KG1 (cell line): ENCODE measurements at regions not wholly inside any gene's neighbourhood (a gene's known extent, or its start where the extent isn't known, plus 50 kb on each side); places are given as distances from the start of the nearest gene placed in this dataset.
"Not testable (repeated sequence)": the region's sequence is repeated elsewhere in the genome, so short reads cannot be mapped to it uniquely, and the experiment has no call there.

Experiments used
- DNase-seq: peaks from one replicate; lab custom pipeline; 2025; lab: John Stamatoyannopoulos, UW

DNA sequence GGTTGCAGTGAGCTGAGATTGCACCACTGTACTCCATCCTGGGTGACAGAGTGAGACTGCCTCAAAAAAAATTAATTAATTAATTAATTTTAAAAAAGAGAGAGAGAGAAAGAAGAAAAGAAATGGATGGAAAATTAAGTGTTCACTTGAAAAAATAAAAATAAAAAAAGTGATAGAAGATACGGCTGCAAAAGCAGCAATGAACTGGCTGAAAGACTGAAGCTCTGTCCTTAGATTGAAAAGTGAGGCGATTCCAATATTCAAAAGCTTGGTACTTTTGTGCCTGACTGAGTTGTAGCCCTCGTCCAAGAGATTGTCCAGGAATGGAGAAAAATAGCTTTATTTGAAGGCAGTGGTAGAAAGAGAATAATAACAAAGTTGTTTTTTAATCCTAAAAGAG lies 154.6 kb downstream of the ADSS2 start:
- DNase-seq = no peak

DNA sequence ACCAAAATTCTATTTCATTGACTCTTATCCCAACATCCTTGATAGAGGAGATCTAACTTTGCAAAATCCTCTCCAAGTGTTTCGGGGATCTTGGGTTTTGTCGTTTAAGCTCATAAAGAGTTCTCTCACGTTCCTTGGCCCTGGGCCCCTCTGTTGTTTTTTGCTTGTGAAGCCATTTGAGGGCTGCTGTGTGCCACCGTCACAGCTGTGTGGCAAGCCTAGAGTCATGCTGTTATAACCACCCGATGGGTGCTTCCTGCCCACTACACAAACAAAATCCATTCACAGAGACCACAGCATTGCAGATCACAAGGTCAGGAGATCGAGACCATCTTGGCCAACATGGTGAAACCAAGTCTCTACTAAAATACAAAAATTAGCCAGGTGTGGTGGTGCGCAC lies 154.1 kb downstream of the ADSS2 start:
- DNase-seq = no peak

DNA sequence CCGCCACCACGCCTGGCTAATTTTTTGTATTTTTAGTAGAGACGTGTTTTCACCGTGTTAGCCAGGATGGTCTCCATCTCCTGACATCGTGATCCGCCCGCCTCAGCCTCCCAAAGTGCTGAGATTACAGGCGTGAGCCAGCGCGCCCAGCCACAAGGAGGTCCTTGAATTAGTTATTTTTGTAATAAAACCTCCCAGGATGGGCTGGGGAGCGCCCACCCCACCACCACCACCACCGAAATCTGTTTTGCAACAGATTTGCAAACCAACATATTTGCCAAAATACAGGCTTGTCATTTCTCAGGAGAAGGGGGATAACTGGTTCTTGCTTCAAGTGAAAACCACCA lies 151.7 kb downstream of the ADSS2 start:
- not testable (repeated sequence) for DNase-seq

DNA sequence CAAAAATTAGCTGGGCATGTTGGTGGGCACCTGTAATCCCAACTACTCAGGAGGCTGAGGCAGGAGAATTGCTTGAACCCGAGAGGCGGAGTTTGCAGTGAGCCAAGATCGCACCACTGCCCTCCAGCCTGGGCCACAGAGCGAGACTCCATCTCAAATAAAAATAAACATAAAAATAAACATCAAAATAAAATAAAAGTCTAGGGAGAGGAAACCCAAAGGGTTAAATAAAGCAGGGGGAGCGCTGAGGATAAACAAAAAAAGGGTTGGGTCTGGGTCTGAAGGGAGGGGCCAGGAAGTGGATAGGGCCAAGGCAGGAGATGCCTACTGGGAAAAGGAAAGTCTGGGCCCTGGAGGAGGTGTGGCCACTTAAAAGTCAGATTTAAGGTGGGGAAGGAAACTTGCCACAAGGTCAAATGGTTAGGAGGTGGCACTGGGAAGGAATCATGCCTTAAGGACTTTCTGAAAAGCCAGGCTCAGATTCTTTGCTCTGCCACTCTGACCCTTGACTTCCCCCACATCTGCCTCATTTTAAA lies 150.0 kb downstream of the ADSS2 start:
- DNase-seq = no peak

DNA sequence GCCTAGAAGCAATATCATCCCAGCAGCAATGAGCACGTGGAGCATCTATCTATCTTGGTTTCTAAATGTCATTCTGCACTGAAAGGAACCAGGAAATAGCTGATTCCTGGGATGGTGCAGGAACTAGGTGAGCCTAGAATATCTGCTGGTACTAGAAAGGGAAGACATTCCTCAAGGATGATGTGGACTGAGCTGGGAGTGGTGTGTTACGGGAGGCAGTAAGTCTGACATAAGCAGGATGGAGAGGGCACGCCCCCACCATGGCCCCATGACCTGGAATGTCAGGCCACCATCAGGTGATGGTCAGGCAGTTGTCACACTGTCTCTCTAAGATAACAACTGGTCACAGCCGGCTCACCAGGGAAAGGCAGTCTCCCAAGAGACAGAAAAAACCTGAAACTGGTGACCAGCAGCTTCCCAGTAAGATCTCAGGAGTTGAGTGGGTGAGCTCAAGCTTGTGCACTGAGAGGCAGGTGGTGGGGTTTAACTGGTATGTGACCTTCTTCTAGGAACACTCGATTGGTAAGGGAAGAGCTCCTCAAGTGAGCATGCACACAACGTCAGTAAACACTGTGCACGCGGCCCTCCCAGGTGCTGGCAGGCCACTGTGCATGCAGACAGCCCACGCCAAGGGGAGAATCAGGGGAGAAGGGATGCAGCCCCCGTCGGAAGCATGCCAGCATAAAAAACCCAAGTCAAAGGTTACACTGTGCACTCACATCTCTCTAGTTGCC lies 148.7 kb downstream of the ADSS2 start:
- no peak for DNase-seq

DNA sequence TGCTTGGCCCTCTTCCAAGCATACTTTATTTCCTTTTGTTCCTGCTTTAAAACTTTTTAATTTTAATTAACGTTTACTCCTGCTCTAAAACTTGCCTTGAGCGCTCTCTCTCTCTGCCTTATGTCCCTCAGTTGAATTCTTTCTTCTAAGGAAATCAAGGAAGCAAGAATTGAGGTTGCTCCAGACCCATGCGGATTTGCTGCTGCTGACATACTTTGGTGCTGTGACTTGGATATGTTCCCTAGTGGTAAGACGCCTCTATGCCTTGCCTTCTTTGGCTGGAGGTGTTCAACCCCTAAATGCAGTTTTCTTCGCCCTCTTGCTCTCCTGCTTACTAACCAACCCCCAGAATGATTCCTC lies 148.1 kb downstream of the ADSS2 start:
- DNase-seq = no peak

DNA sequence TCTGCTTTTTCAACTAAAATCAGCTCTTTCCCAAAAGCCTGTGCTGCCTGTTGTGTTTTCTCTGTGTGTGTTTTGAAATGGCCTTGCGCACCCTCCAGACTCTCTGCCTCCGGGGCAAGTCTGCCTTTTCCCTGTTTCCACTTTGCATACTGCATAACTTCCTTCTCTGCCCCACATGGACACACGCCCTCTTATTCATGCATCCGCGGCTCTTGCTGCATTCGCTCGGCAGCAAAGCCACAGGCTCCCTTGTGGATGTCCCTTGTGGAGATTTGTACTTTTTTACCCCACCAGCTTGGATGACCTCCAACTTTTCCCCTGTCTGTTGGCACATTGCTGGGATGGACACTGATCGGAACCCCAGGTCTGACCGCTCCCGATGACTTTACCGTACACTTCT lies 147.6 kb downstream of the ADSS2 start:
- no peak for DNase-seq

DNA sequence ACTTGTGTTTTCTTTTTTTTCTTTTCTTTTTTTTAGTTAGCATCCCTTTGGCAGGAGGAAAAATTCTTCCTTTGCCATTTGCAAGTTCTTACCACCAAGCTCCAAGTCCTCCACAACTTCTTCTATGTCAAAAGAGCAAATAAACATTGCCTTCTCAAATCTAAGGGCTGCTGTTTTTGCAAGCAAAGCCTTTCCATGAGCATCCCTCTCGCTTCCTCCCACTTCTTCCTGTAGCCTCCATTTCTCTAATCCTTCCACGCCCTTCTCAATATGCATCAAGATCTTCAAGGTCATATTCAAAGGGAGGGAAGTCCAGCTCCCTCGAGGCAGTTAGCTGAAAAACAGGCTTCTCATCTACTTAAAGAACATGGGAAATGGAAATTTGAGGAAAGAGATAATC lies 147.1 kb downstream of the ADSS2 start:
- no peak for DNase-seq

DNA sequence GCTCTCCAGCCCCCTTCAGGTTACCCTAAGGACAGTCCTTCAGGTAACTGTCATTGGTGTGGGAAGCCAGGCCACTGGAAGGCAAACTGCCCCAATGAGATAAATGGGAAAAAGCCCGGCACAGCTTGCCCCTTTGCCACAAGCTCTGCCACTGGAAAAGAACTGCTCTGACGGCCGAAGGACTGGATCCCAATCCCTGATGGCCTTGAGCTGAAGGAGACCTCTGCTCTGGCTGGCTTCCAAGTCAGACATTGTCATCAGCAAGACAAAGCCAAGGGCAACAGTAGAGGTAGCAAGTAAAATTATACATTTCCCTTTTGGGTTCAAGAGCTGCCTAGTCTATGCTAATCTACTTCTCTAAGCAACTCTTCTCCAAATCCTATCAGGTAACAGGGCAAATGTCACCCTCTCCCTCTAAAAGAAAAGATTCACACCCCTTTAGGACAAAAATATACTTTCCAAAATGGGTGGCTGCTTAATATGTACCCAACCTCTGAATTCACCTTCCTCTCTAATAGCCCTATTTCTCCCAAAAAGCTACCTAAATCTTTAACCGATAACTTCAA lies 145.8 kb downstream of the ADSS2 start:
- DNase-seq = no peak

DNA sequence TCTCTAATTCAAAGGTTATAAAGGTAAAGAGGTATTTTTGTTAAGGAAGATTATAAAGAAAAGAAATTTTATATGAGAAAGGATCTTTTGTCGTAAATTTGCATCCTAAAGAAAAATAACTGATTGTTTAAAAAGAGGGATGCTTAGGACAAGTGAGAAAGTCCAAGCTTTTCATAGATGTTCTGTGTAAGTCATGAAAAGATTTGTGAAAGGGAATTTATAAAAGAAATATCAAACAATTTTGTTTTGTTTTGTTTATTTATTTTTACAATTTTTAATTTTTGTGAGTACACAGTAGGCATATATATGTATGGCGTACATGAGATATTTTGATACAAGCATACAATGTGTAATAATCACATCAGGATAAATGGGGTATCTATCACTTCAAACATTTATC lies 145.2 kb downstream of the ADSS2 start:
- DNase-seq = no peak

DNA sequence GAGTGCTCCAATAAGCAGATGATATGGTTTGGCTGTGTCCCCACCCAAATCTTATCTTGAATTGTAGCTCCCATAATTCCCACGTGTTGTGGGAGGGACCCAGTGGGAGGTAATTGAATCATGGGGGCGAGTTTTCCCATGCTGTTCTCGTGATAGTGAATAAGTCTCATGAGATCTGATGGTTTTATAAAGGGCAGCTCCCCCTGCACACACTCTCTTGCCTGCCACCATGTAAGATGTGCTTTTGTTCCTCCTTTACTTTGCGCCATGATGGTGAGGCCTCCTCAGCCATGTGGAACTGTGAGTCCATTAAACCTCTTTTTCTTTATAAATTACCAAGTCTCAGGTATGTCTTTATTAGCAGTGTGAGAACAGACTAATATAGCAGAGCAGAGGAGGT lies 142.5 kb downstream of the ADSS2 start:
- not testable (repeated sequence) for DNase-seq

DNA sequence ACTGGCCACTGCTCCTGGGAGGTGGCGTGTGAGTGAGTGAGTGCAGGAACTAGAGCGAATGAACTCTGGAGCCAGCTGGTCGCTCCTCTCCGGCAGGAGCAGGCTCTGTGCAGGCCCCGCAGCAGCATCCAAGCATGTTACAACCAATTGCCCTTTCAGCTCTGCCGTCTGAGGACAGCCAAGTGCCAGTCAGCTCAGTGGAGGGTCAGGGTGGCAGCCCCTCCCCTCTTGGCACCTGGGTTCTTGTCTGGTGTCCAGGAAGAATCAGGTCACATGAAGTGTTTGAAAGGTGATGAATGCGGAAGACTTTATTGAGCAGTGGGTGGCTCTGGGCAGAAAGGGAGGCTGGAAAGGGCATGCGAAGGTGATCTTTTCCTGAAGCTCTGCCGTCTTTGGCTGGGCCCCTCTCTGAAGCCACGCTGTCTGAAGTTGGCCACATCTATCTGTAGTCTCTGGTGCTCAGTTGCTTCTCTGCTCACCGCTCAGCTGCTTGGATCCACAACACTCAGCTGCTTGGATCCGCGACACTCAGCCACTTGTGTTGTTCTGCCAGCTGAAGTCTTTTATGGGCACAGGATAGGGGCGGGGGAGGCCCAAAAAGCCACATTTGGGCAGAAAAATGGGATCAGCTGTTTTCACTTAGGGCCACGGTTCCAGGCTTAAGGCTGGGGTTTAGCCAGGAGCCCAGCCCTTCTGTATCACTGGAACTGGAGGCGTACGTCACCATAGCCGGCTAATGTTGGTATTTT lies 139.8 kb downstream of the ADSS2 start:
- no peak for DNase-seq

DNA sequence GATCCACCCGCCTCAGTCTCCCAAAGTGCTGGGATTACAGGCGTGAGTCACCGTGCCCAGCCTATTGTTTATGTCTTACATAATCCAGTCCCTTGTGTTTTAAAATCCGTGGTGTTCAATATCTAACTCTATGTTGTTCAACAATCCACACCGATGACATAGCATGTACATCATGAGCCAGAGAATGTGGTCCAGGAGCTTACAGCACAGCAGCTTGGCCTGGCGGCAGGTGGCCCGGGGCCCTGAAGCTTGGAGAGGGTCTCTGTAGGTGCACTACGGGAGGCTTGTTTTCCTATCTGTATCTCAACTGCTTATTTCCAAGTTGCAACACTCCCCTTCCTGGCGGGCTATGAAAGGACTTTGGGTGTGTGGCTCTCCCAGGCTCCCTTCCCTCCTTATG lies 138.4 kb downstream of the ADSS2 start:
- DNase-seq = no peak

DNA sequence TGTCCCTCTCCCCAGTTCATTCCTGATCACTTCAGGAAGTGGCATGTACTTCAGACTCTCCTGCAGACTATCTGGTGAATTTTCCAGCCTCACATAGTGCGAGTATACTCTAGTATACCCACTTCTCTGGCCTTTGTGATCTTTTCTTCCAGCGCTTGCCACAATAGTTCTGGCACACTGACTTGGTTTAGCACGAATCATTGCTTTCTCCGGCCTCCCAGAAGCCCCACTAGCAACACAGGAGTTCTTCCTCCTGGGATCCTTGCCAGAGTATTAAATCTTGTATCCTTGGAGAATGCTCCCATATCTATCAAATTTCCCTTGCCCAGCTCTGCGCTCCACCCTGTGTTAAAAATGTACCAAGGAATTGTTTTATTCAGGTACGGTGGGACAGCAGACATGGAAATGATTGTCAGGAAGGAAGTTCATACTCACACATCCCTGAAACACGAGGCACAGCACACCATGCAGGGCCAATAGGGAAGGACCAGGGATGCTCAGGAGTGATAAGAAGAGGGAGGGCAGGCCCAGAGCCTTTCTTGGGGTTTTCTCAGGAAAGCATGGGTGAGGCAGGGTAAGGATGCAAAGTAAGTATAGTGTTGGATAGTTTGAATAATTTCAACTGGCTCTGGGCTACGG lies 136.7 kb downstream of the ADSS2 start:
- no peak for DNase-seq

DNA sequence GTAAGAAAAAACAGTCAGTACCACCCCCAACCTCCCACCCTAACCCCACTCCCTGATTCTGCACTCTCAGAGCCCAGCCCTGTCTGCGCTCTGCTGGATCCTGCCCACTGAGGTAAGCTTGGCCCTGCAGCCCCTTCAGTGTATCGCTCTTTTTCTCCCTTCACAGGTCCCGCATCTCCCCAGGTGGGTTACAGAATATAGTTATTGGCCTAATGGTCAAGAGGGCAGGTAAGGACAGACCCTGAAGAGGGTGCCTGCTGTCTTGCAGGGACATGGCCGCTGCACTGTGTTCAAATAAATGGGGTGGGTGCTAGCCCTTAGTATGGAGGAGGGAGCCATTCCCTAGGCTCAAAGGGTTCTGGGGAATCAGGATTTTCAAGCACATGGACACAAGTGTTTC lies 135.7 kb downstream of the ADSS2 start:
- DNase-seq = no peak

DNA sequence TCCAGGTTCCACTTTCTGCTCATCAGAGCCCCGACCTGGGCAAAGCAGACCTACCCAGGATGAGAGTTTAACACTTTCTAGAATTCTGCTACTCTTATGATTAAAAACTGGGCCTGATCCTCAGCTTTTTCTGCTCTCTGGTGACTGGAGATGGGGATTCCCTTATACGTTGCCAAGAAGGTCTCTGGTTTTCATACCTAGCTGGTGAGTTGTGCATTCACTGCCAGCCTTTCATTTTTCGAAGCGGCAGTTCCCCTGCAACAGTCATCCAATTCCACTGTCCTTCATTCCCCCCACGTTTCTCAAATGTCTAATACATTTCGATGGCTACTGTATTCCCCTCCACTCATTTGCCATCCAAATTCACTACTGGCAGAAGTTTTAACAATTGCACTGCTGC lies 135.3 kb downstream of the ADSS2 start:
- no peak for DNase-seq

DNA sequence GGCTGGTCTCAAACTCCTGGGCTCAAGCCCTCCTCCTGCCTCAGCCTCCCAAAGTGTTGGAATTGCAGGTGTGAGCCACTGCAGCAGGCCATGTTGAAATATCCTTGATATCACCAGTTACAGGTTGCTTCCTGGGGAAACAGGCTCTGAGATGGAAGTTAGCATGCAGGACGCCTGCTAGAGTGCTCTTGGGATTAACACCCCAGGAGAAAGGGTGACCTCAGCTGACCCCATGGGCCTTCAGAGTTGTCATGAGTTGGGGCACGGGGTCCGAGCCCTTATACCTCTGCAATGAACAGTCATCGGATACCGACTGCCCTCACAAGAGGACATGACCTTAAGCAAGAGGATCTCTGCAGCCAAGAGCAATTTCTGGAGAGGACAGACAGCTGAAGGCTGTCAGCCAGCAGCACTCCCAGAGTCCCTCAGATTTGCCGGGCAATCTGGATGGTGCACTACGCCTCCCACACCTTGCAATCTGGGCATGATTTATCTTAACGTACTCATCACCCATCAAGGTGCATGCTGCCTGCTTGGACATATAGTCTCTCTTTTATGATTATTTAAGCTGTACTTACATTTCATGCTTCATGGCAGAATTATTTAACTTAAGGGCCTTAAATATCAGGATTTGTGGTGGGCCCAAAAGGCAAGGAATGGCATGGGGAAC lies 134.6 kb downstream of the ADSS2 start:
- DNase-seq = no peak

DNA sequence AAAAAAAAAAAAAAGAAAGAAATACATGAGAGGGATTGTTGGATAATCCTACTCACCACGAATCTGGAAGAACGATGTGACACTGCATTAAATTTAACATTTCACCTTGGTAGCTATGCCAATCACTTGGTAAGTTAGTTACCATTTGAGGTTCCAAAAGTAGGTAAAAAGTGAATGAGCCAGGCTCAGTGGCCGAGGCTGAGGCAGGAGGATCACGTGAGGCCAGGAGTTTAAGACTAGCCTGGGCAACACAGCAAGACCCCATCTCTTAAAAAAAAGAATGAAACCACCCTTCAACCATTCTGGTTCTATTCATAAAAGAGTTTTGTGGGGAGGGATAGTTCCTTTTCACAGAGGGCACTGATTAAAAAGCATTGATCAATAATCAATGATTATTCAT lies 133.6 kb downstream of the ADSS2 start:
- no peak for DNase-seq

DNA sequence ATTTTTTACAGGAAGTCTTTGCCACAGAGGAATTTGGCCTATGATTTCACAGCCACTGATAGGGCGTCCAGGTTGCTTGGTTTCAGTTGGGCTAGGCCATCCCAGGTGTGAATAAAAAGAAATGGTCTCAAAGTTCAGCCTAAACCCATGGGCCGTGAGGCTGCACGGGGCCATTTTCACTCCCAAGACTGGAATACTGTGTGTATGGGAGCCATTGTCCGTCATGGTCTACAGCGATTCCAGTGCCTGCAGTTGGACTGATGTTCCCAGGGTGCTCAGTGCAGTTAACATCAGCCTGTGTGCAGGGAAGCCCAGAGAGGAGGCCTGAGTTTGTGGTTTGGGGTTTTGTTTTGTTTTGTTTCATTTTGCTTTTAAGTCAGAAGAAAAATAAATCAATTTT lies 133.2 kb downstream of the ADSS2 start:
- no peak for DNase-seq

DNA sequence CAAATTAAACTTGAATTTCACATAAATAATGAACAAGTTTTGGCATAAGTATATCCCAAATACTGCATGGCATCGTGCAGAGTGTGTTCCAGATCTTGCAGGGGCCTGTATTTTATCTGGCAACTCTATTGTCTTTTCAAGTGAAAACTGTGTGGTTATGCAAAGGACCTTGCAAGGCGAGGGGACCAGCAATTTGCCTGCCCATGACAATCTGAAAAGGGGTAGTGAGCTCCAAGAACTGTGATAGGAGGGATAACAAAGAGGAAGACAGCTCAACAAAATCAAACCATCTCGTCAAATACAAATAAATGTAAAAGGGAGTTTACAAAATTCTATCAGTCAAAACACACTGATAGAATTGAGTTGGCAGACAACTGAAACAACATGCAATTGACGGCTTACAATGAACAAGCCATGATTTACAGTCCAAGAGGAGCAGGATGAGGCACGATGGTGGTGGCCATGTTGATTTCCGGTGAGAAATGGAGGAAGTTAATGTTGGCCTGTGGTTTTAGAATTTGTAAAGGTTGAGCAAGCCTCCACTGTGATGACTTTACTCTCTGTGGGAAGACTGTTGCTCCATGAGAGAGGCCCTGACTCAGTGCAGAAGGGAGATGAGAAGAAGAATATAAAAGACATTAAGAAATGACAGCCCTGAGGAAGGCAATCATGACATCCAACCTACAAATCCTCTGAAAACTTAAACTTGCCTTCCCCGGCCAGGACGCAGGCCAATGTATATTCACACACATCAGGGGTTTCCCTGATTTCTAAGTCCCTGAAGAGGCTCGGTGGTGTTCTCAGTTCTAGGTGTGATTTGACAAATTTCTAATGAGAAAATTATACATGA lies 132.2 kb downstream of the ADSS2 start:
- DNase-seq = peak; percentile 80

DNA sequence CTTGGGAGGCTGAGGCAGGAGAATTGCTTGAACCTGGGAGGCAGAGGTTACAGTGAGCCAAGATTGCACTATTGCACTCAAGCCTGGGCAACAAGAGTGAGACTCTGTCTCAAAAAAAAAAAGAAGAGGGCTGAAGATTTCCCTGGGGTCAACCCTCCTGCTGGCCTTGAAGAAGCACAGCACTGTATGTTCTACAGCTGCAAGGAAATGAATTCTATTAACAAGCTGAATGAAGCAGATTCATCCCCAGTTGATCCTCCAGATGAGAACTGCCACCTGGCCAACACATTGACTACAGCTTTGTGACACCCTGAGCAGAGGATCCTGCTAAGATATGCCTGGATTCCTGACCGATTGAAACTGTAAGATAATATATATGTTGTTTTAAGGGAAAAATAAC lies 129.5 kb downstream of the ADSS2 start:
- DNase-seq = no peak
